Prostate gland (tissue), 2 donors: ENCODE measurements at regions not wholly inside any gene's neighbourhood (a gene's known extent, or its start where the extent isn't known, plus 50 kb on each side); places are given as distances from the start of the nearest gene placed in this dataset.

Experiments
- CTCF ChIP-seq, 4 experiments: fragments of 200-600 bp in 2 of 4; fragments of 450-650 bp in 2 of 4; sonication (generic) in 2 of 4; IDR thresholded peaks; 1 replicate in 3 of 4; 2 replicates in 1 of 4; pipeline ENCODE4 v1.5.1; 2016 to 2019; ENCODE audit warnings: antibody characterized with exemption in 4 of 4, mild to moderate bottlenecking in 2 of 4, moderate library complexity in 2 of 4
- POLR2AphosphoS5 ChIP-seq: sonication (generic); formaldehyde crosslinking; IDR thresholded peaks from one replicate; pipeline ENCODE4 v1.6.1; 2017; ENCODE audit warnings: antibody characterized with exemption

DNA sequence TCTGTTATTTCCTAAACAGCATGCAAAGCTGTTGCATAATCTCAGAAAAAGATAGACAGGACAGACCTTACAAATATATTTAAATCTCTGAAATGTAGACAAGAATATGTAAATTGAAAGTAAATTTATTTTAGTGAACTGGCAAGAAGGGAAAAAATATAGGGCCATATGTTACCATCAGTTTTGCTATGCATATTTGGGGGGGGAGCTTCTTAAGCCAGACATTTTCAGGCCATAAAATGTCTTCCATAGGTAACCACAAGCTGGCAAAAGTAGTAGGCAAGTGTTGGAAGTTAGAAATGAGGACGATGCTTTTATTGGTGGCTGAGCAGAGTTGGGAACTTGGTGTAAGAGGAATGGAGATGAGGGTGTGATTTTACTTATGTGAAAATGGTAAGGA lies 272.0 kb upstream of the CXXC4 start:
- TF ChIP-seq POLR2AphosphoS5 (no peak), CTCF (IDR thresholded peaks at IDR 0.05) (no peak)
